ENCODE measurements at regions not wholly inside any gene's neighbourhood (a gene's known extent, or its start where the extent isn't known, plus 50 kb on each side); places are given as distances from the start of the nearest gene placed in this dataset.

GRCh38 chrX:52585892-52586291, 68.8 kb downstream of the SSX7 start:
- Histone ChIP-seq H3K36me3 (replicated peaks; ENCODE audit: insufficient read depth, low read depth) (no peaks in the 10 kb centered on the region), H3K27me3 (no peaks in the 10 kb centered on the region), H3K4me2 (no peak overlapping the region), H3K79me2 (no peaks in the 10 kb centered on the region), H3K4me1 (ENCODE audit: insufficient read depth) (no peaks in the 10 kb centered on the region), H3K9me2 (replicated peaks; ENCODE audit: insufficient read depth) (no peaks in the 10 kb centered on the region), H4K20me1 (ENCODE audit: insufficient read depth, poor library complexity, severe bottlenecking) (no peaks in the 10 kb centered on the region), H3K4me3 (no peak overlapping the region), H3K9me3 (ENCODE audit: low read depth) (no peaks in the 10 kb centered on the region), H2AFZ (no peak overlapping the region), H3K27ac (no peak overlapping the region)
- DNase-seq (ENCODE audit: low spot score) = no peak
- no peak for TF ChIP-seq EZH2phosphoT487 (IDR thresholded peaks at IDR 0.05; ENCODE audit: low read depth, severe bottlenecking, unreplicated experiment)
- no peak for TF ChIP-seq EZH2 (IDR thresholded peaks at IDR 0.05; ENCODE audit: borderline replicate concordance)
- TF ChIP-seq CTCF (IDR thresholded peaks at IDR 0.05; ENCODE audit: poor library complexity) = no peak
- 74% methylated on average over 3 of the region's 3 CpGs for WGBS (ENCODE audit: low lambda C conversion rate, missing lambda C conversion rate)

DNA sequence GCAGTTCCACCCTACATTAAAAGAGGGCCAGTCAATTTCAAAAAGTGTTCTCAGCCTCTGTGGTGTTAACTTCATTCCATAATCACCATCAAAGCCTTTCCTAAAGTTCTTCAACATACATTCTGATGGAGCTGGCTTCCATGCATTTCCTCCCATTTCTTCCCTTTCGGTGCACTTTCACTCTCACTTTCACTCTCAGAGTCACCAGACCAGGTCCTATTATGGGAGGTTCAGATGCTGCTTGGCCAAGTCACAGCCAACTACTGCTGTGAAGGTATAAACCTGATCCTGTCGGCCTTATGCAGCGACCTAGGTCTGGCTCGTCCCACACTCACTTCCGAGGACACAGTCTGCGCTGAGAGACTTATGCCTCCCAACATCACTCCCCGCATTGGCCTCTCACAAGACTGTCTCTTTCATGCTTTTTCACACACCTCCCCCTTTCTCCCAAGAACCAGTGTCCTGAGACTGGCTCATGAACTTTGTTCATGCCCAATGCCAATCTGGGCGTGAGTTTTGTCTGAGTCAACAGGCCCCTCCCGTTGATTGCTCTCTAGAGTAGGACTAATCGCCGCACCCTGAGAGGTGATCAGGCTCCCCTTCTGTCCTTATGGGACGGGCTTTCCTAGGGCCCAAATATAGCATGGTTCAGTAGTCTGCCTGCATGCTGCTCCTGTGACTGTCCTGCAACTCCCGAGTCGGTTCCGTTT, 60.8 kb upstream of the XAGE1B start:
- Histone ChIP-seq H3K9me3 (ENCODE audit: low read depth) (no peaks in the 10 kb centered on the region), H3K36me3 (replicated peaks; ENCODE audit: insufficient read depth, low read depth) (no peaks in the 10 kb centered on the region), H4K20me1 (ENCODE audit: insufficient read depth, poor library complexity, severe bottlenecking) (no peaks in the 10 kb centered on the region), H3K4me1 (ENCODE audit: insufficient read depth) (no peaks in the 10 kb centered on the region), H3K79me2 (no peaks in the 10 kb centered on the region), H2AFZ (no peak overlapping the region), H3K9me2 (replicated peaks; ENCODE audit: insufficient read depth) (no peaks in the 10 kb centered on the region), H3K27ac (peak overlapping the region; percentile 40), H3K4me2 (no peak overlapping the region), H3K27me3 (no peaks in the 10 kb centered on the region), H3K4me3 (no peak overlapping the region)
- WGBS (ENCODE audit: low lambda C conversion rate, missing lambda C conversion rate) = 87% methylated on average over 15 of the region's 15 CpGs
- TF ChIP-seq EZH2 (IDR thresholded peaks at IDR 0.05; ENCODE audit: borderline replicate concordance) = no peak
- TF ChIP-seq EZH2phosphoT487 (IDR thresholded peaks at IDR 0.05; ENCODE audit: low read depth, severe bottlenecking, unreplicated experiment) = no peak
- no peak for TF ChIP-seq CTCF (IDR thresholded peaks at IDR 0.05; ENCODE audit: poor library complexity)
- no peak for DNase-seq (ENCODE audit: low spot score)

GRCh38 chrX:52576946-52577345, 60.1 kb upstream of the XAGE1B start:
- no peaks in the 10 kb centered on the region for H3K9me3 ChIP-seq (ENCODE audit: low read depth)
- H3K9me2 ChIP-seq (replicated peaks; ENCODE audit: insufficient read depth) = no peaks in the 10 kb centered on the region
- no peak overlapping the region for H3K4me3 ChIP-seq
- no peak for DNase-seq (ENCODE audit: low spot score)
- no peak overlapping the region for H2AFZ ChIP-seq
- H3K4me2 ChIP-seq = no peak overlapping the region
- no peaks in the 10 kb centered on the region for H3K79me2 ChIP-seq
- TF ChIP-seq EZH2phosphoT487 (IDR thresholded peaks at IDR 0.05; ENCODE audit: low read depth, severe bottlenecking, unreplicated experiment) (no peak), CTCF (IDR thresholded peaks at IDR 0.05; ENCODE audit: poor library complexity) (no peak), EZH2 (IDR thresholded peaks at IDR 0.05; ENCODE audit: borderline replicate concordance) (no peak)
- H3K27me3 ChIP-seq = no peaks in the 10 kb centered on the region
- H3K36me3 ChIP-seq (replicated peaks; ENCODE audit: insufficient read depth, low read depth) = no peaks in the 10 kb centered on the region
- no peak overlapping the region for H3K27ac ChIP-seq
- H4K20me1 ChIP-seq (ENCODE audit: insufficient read depth, poor library complexity, severe bottlenecking) = no peaks in the 10 kb centered on the region
- H3K4me1 ChIP-seq (ENCODE audit: insufficient read depth) = no peaks in the 10 kb centered on the region
- 89% methylated on average over 8 of the region's 8 CpGs for WGBS (ENCODE audit: low lambda C conversion rate, missing lambda C conversion rate)

All from hepatocyte (in vitro differentiated cells).